SK-N-SH (cell line): ENCODE measurements at regions not wholly inside any gene's neighbourhood (a gene's known extent, or its start where the extent isn't known, plus 50 kb on each side); places are given as distances from the start of the nearest gene placed in this dataset.

Source experiments
- CTCF ChIA-PET: fragments of 300-600, 350-600 bp; formaldehyde crosslinking; extraction: SDS; loops from one replicate; lab custom pipeline; 2021; lab: Yijun Ruan, JAX
- POLR2A ChIA-PET: fragments of 350-600 bp; sonication (Branson Sonifier 250); formaldehyde crosslinking; extraction: SDS; loops from one replicate; lab custom pipeline; 2020; ENCODE audit warnings: antibody characterized with exemption, inconsistent platforms; lab: Yijun Ruan, JAX
- DNase-seq: peaks from one replicate; pipeline ENCODE4 v3.0.0; 2012
- H2AFZ ChIP-seq: fragments of 200-600 bp; sonication (generic); 2 replicates; pipeline ENCODE4 v1.8.1; 2016; ENCODE audit warnings: antibody characterized with exemption, mild to moderate bottlenecking, low read depth
- H3F3A ChIP-seq: fragments of 200-600 bp; sonication (generic); replicated peaks from 2 replicates; pipeline ENCODE3; 2016; ENCODE audit warnings: antibody characterized with exemption, mild to moderate bottlenecking; ENCODE audit not compliant: insufficient read depth
- H3K27ac ChIP-seq, 2 experiments: fragments of 200-500 bp in 1 of 2; fragments of 200-600 bp in 1 of 2; sonication (Bioruptor generic) in 1 of 2; sonication (generic), shearing (Covaris generic) in 1 of 2; 2 replicates each; pipeline versions ENCODE4 v1.5.1 to v1.6.1; 2014 to 2016; ENCODE audit warnings: low read depth in 2 of 2, inconsistent platforms in 1 of 2, low read length in 1 of 2, mild to moderate bottlenecking in 1 of 2, mixed read lengths in 1 of 2
- H3K27me3 ChIP-seq: fragments of 200-600 bp; sonication (generic), shearing (Covaris generic); 2 replicates; pipeline ENCODE4 v1.6.1; 2016; ENCODE audit warnings: mixed run types; ENCODE audit not compliant: insufficient read depth
- H3K36me3 ChIP-seq, 2 experiments: fragments of 200-500 bp in 1 of 2; fragments of 200-600 bp in 1 of 2; sonication (Bioruptor generic) in 1 of 2; sonication (generic) in 1 of 2; replicated peaks in 1 of 2; 2 replicates each; pipeline versions ENCODE3 to v1.5.1; 2014 to 2016; ENCODE audit warnings: low read length in 1 of 2, mild to moderate bottlenecking in 1 of 2; ENCODE audit not compliant: insufficient read depth in 2 of 2, control insufficient read depth in 1 of 2
- H3K4me1 ChIP-seq, 2 experiments: fragments of 200-500 bp in 1 of 2; fragments of 200-600 bp in 1 of 2; sonication (Bioruptor generic) in 1 of 2; sonication (generic), shearing (Covaris generic) in 1 of 2; 2 replicates each; pipeline versions ENCODE4 v1.5.1 to v1.6.1; 2014 to 2016; ENCODE audit warnings: low read depth in 1 of 2, low read length in 1 of 2, mixed run types in 1 of 2; ENCODE audit not compliant: insufficient read depth in 2 of 2, control insufficient read depth in 1 of 2
- H3K4me2 ChIP-seq: fragments of 200-600 bp; sonication (generic), shearing (Covaris generic); 2 replicates; pipeline ENCODE4 v1.6.1; 2017; ENCODE audit warnings: mixed run types
- H3K4me3 ChIP-seq, 2 experiments: fragments of 200-500 bp in 1 of 2; fragments of 200-600 bp in 1 of 2; sonication (Bioruptor generic) in 1 of 2; sonication (generic), shearing (Covaris generic) in 1 of 2; 2 replicates each; pipeline versions ENCODE4 v1.5.1 to v1.8.1; 2014 to 2016; ENCODE audit warnings: low read depth in 2 of 2, inconsistent platforms in 1 of 2, low read length in 1 of 2, mild to moderate bottlenecking in 1 of 2, mixed read lengths in 1 of 2, moderate library complexity in 1 of 2
- H3K79me2 ChIP-seq: fragments of 200-600 bp; sonication (generic); 2 replicates; pipeline ENCODE4 v1.8.1; 2017; ENCODE audit warnings: mild to moderate bottlenecking; ENCODE audit not compliant: insufficient read depth
- H3K9ac ChIP-seq: fragments of 200-600 bp; sonication (generic); 2 replicates; pipeline ENCODE4 v1.6.1; 2017; ENCODE audit warnings: mixed run types
- H3K9me2 ChIP-seq: fragments of 200-600 bp; sonication (generic); 2 replicates; pipeline ENCODE4 v1.6.1; 2017; ENCODE audit warnings: mixed run types
- H3K9me3 ChIP-seq: fragments of 200-600 bp; sonication (generic); 2 replicates; pipeline ENCODE4 v1.6.1; 2017; ENCODE audit warnings: mixed run types, mild to moderate bottlenecking, moderate library complexity
- H4K20me1 ChIP-seq: fragments of 200-600 bp; sonication (generic); 2 replicates; pipeline ENCODE4 v1.6.1; 2017; ENCODE audit warnings: mild to moderate bottlenecking, mixed run types; ENCODE audit not compliant: insufficient read depth
- CHD2 ChIP-seq: fragments of 150-350 bp; IDR thresholded peaks from 2 replicates; pipeline ENCODE4 v1.6.1; 2018; ENCODE audit warnings: low read length; ENCODE audit not compliant: partially characterized antibody
- EP300 ChIP-seq, 2 experiments: IDR thresholded peaks; 2 replicates each; pipeline versions ENCODE4 v1.4.0 to v1.6.1; 2012; ENCODE audit warnings: borderline replicate concordance in 1 of 2, low read depth in 1 of 2, low read length in 1 of 2
- EZH2phosphoT487 ChIP-seq: fragments of 200-600 bp; sonication (generic); IDR thresholded peaks from 2 replicates; pipeline ENCODE4 v1.6.1; 2017; ENCODE audit warnings: low read depth, mixed run types, mild to moderate bottlenecking, antibody characterized with exemption, moderate library complexity, borderline replicate concordance
- FOSL2 ChIP-seq: IDR thresholded peaks from 2 replicates; pipeline ENCODE4 v1.4.0; 2012; ENCODE audit warnings: low read depth, mild to moderate bottlenecking, moderate library complexity, borderline replicate concordance
- FOXM1 ChIP-seq: IDR thresholded peaks from 2 replicates; pipeline ENCODE4 v1.4.0; 2012; ENCODE audit warnings: low read depth, mild to moderate bottlenecking
- GATA2 ChIP-seq: sonication (generic); formaldehyde crosslinking; IDR thresholded peaks from 2 replicates; pipeline ENCODE4 v1.5.0; 2020; ENCODE audit warnings: mild to moderate bottlenecking, missing genetic modification reagents
- JUND ChIP-seq: IDR thresholded peaks from 2 replicates; pipeline ENCODE4 v1.4.0; 2012
- MEF2A ChIP-seq: IDR thresholded peaks from 2 replicates; pipeline ENCODE4 v1.4.0; 2012; ENCODE audit warnings: low read depth, borderline replicate concordance
- MXI1 ChIP-seq: IDR thresholded peaks from 2 replicates; pipeline ENCODE4 v1.6.1; 2012; ENCODE audit warnings: mild to moderate bottlenecking, low read depth, low read length, improper control_type of control experiment
- POLR2AphosphoS5 ChIP-seq: IDR thresholded peaks from 2 replicates; pipeline ENCODE4 v1.6.1; 2012; ENCODE audit warnings: low read depth, low read length
- RFX5 ChIP-seq: IDR thresholded peaks from 2 replicates; pipeline ENCODE4 v1.6.1; 2012; ENCODE audit warnings: mild to moderate bottlenecking, improper control_type of control experiment, low read length
- SMC3 ChIP-seq: IDR thresholded peaks from 2 replicates; pipeline ENCODE4 v1.6.1; 2012; ENCODE audit warnings: low read depth, low read length, improper control_type of control experiment
- TCF12 ChIP-seq: IDR thresholded peaks from 2 replicates; pipeline ENCODE4 v1.4.0; 2012
- TEAD4 ChIP-seq: IDR thresholded peaks from 2 replicates; pipeline ENCODE4 v1.4.0; 2012; ENCODE audit warnings: mild to moderate bottlenecking, borderline replicate concordance; ENCODE audit not compliant: insufficient read depth
- USF1 ChIP-seq: IDR thresholded peaks from 2 replicates; pipeline ENCODE4 v1.4.0; 2012; ENCODE audit warnings: low read depth, borderline replicate concordance
- YY1 ChIP-seq: IDR thresholded peaks from 2 replicates; pipeline ENCODE4 v1.4.0; 2012; ENCODE audit warnings: low read depth, mild to moderate bottlenecking
- WGBS: methylation state at CpG from one replicate; pipeline ENCODE4 v1.1.6; 2017; ENCODE audit warnings: low lambda C conversion rate; 5-methylcytosine and 5-hydroxymethylcytosine counted together
- TF ChIP-seq, protein P1 (sequence below): fragments of 150-350 bp; IDR thresholded peaks from 2 replicates; pipeline ENCODE4 v1.6.1; 2016; ENCODE audit warnings: mild to moderate bottlenecking, low read depth, low read length

DNA sequence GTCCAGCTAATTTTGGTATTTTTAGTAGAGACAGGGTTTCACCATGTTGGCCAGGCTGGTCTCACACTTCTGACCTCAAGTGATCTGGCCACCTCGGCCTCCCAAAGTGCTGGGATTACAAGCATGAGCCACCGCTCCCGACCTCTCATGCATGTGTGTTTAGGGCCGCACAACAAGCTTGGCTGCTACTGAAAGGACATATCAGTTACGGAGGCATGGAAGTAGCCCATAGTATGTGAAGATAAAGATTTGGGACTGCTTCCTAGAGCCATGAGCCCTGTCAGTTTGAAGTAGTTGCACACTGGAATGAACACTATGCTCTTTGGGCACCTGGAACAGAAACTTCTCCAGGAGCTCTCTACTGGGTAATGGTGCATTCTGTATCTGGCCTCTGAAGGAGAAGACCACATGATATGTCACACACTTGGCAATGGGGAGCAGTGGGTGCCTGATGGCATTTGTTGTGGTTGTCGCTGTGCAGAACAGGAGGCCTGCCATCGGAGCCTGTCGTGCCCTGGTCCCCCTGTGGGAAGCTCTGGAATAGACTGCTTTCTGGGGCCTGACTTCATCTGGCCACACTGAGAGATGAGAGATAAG lies 144.7 kb upstream of the KIF26B start:
- CTCF ChIA-PET: interaction anchor here (1.7 kb wide), 1 partner anchor 32 kb away, joined by 6 read pairs; no protein-coding TSS in a partner anchor
- WGBS: 96% methylated on average over 7 of the region's 8 CpGs
- no peaks in the 10 kb centered on the region for H3K27me3 ChIP-seq
- no peak for DNase-seq
- H3K36me3 ChIP-seq: no peaks in the 10 kb centered on the region
- TF ChIP-seq FOSL2: no peak
- TF ChIP-seq USF1: no peak
- TF ChIP-seq TEAD4: no peak
- no peak for TF ChIP-seq TCF12
- no peak for TF ChIP-seq MEF2A
- TF ChIP-seq MXI1: no peak
- no peak for TF ChIP-seq FOXM1
- no peak for TF ChIP-seq POLR2AphosphoS5
- TF ChIP-seq GATA2 (CRISPR knock-in tag): no peak
- TF ChIP-seq YY1: no peak
- TF ChIP-seq SMC3: no peak
- TF ChIP-seq EP300 (IDR thresholded peaks at IDR 0.05; ENCODE audit: borderline replicate concordance in 1 of 2, low read depth in 1 of 2, low read length in 1 of 2): no peak
- H3K4me3 ChIP-seq: no peak overlapping the region
- H3K4me1 ChIP-seq: no peaks in the 10 kb centered on the region
- H3F3A ChIP-seq: no peaks in the 10 kb centered on the region
- H3K9ac ChIP-seq: no peak overlapping the region
- POLR2A ChIA-PET: no interaction called here
- no peaks in the 10 kb centered on the region for H3K79me2 ChIP-seq
- no peak overlapping the region for H3K27ac ChIP-seq
- no peak overlapping the region for H3K4me2 ChIP-seq
- no peaks in the 10 kb centered on the region for H4K20me1 ChIP-seq
- no peak overlapping the region for H2AFZ ChIP-seq
- H3K9me2 ChIP-seq: no peaks in the 10 kb centered on the region
- H3K9me3 ChIP-seq: no peaks in the 10 kb centered on the region

DNA sequence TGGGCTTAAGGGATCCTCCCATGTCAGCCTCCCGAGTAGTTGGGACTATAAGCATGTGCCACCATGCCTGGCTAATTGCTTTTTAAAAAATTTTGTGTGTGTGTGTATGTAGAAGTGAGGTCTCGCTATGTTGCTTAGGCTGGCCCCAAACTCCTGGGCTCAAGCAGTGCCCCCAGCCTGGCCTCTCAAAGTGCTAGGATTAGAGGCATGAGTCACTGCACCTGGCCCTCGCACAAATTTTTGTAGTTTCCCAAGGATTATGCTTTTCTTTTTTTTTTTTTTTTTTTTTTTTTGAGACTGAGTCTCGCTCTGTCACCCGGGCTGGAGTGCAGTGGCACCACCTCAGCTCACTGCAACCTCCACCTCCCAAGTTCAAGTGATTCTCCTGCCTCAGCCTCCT lies 144.4 kb upstream of the HNRNPU start:
- Histone ChIP-seq H2AFZ (no peak overlapping the region), H3K4me1 (no peaks in the 10 kb centered on the region), H3F3A (no peaks in the 10 kb centered on the region), H3K9ac (no peak overlapping the region), H3K36me3 (no peaks in the 10 kb centered on the region), H3K27ac (no peak overlapping the region), H3K4me2 (no peak overlapping the region), H3K27me3 (no peaks in the 10 kb centered on the region), H4K20me1 (no peaks in the 10 kb centered on the region), H3K9me3 (no peaks in the 10 kb centered on the region), H3K9me2 (no peaks in the 10 kb centered on the region), H3K79me2 (no peaks in the 10 kb centered on the region), H3K4me3 (no peak overlapping the region)
- TF ChIP-seq USF1: no peak
- no peak for TF ChIP-seq EZH2phosphoT487
- no peak for TF ChIP-seq FOSL2
- TF ChIP-seq MXI1: no peak
- no peak for TF ChIP-seq CHD2
- TF ChIP-seq RFX5: no peak
- no peak for TF ChIP-seq JUND
- no peak for TF ChIP-seq FOXM1
- no peak for TF ChIP-seq MEF2A
- TF ChIP-seq GATA2 (CRISPR knock-in tag): no peak
- TF ChIP-seq, protein P1, sequence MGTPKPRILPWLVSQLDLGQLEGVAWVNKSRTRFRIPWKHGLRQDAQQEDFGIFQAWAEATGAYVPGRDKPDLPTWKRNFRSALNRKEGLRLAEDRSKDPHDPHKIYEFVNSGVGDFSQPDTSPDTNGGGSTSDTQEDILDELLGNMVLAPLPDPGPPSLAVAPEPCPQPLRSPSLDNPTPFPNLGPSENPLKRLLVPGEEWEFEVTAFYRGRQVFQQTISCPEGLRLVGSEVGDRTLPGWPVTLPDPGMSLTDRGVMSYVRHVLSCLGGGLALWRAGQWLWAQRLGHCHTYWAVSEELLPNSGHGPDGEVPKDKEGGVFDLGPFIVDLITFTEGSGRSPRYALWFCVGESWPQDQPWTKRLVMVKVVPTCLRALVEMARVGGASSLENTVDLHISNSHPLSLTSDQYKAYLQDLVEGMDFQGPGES: no peak
- no peak for TF ChIP-seq POLR2AphosphoS5
- POLR2A ChIA-PET: no interaction called here
- CTCF ChIA-PET: interaction anchor here (1.0 to 1.8 kb wide), 2 partner anchors 10 to 34 kb away, joined by 5 to 7 read pairs; no protein-coding TSS in a partner anchor
- WGBS: 93% methylated on average over 5 of the region's 5 CpGs
- DNase-seq: no peak
